Hepatocyte (in vitro differentiated cells): ENCODE measurements at regions not wholly inside any gene's neighbourhood (a gene's known extent, or its start where the extent isn't known, plus 50 kb on each side); places are given as distances from the start of the nearest gene placed in this dataset.
"Not testable (repeated sequence)": the region's sequence is repeated elsewhere in the genome, so short reads cannot be mapped to it uniquely, and the experiment has no call there.

ENCODE experiments used
- DNase-seq: peaks from one replicate; pipeline ENCODE4 v3.0.0-alpha.2; 2016; ENCODE audit warnings: low spot score
- H2AFZ ChIP-seq: fragments of 200-600 bp; sonication (generic); 2 replicates; pipeline ENCODE4 v1.6.0; 2016; ENCODE audit warnings: antibody characterized with exemption, mild to moderate bottlenecking
- H3K27ac ChIP-seq: fragments of 200-600 bp; sonication (generic); 2 replicates; pipeline ENCODE4 v1.5.1; 2016; ENCODE audit warnings: mild to moderate bottlenecking
- H3K27me3 ChIP-seq: fragments of 200-600 bp; sonication (generic); 2 replicates; pipeline ENCODE4 v1.6.1; 2016
- H3K36me3 ChIP-seq: fragments of 200-600 bp; sonication (generic); replicated peaks from 2 replicates; pipeline ENCODE4 v1.5.1; 2016; ENCODE audit warnings: low read depth; ENCODE audit not compliant: insufficient read depth
- H3K4me1 ChIP-seq: fragments of 200-600 bp; sonication (generic); 2 replicates; pipeline ENCODE4 v1.5.1; 2016; ENCODE audit warnings: mild to moderate bottlenecking, moderate library complexity; ENCODE audit not compliant: insufficient read depth
- H3K4me2 ChIP-seq: fragments of 200-600 bp; sonication (generic); 2 replicates; pipeline ENCODE4 v1.6.0; 2016
- H3K4me3 ChIP-seq: fragments of 200-600 bp; sonication (generic); 2 replicates; pipeline ENCODE4 v1.5.1; 2016; ENCODE audit warnings: mild to moderate bottlenecking
- H3K79me2 ChIP-seq: fragments of 200-600 bp; sonication (generic); 2 replicates; pipeline ENCODE4 v1.6.0; 2017; ENCODE audit warnings: mild to moderate bottlenecking
- H3K9me2 ChIP-seq: fragments of 200-600 bp; sonication (generic); replicated peaks from 2 replicates; pipeline ENCODE4 v1.6.0; 2017; ENCODE audit warnings: mild to moderate bottlenecking; ENCODE audit not compliant: insufficient read depth
- H3K9me3 ChIP-seq: fragments of 200-600 bp; sonication (generic); 2 replicates; pipeline ENCODE4 v1.5.1; 2016; ENCODE audit warnings: low read depth, mild to moderate bottlenecking
- H4K20me1 ChIP-seq: fragments of 200-600 bp; sonication (generic); 2 replicates; pipeline ENCODE4 v1.6.0; 2016; ENCODE audit warnings: mild to moderate bottlenecking; ENCODE audit not compliant: insufficient read depth, poor library complexity, severe bottlenecking
- EZH2 ChIP-seq: fragments of 200-600 bp; sonication (generic); IDR thresholded peaks from 2 replicates; pipeline ENCODE4 v1.6.1; 2016; ENCODE audit warnings: antibody characterized with exemption, mild to moderate bottlenecking, borderline replicate concordance
- EZH2phosphoT487 ChIP-seq: fragments of 200-600 bp; sonication (generic); IDR thresholded peaks from one replicate; pipeline ENCODE4 v1.6.1; 2018; ENCODE audit warnings: antibody characterized with exemption, mild to moderate bottlenecking, low read depth, moderate library complexity; ENCODE audit not compliant: unreplicated experiment, severe bottlenecking
- WGBS: methylation state at CpG from one replicate; pipeline ENCODE4 v1.1.6; 2016; ENCODE audit warnings: low lambda C conversion rate; ENCODE audit errors: missing lambda C conversion rate; 5-methylcytosine and 5-hydroxymethylcytosine counted together
- TF ChIP-seq, protein P1 (sequence below): fragments of 200-600 bp; sonication (generic); IDR thresholded peaks from 2 replicates; pipeline ENCODE4 v1.5.1; 2016; ENCODE audit warnings: antibody characterized with exemption, mild to moderate bottlenecking; ENCODE audit not compliant: poor library complexity

GRCh38 chr9:65409471-65409980 is 124.5 kb upstream of the FOXD4L5 start:
- Histone ChIP-seq H3K9me3 (no peaks in the 10 kb centered on the region), H3K27me3 (no peaks in the 10 kb centered on the region), H4K20me1 (no peaks in the 10 kb centered on the region), H3K36me3 (no peaks in the 10 kb centered on the region), H3K4me1 (no peaks in the 10 kb centered on the region), H3K4me3 (no peak overlapping the region), H2AFZ (no peak overlapping the region), H3K9me2 (no peaks in the 10 kb centered on the region), H3K27ac (no peak overlapping the region), H3K79me2 (no peaks in the 10 kb centered on the region), H3K4me2 (no peak overlapping the region)
- TF ChIP-seq, protein P1, sequence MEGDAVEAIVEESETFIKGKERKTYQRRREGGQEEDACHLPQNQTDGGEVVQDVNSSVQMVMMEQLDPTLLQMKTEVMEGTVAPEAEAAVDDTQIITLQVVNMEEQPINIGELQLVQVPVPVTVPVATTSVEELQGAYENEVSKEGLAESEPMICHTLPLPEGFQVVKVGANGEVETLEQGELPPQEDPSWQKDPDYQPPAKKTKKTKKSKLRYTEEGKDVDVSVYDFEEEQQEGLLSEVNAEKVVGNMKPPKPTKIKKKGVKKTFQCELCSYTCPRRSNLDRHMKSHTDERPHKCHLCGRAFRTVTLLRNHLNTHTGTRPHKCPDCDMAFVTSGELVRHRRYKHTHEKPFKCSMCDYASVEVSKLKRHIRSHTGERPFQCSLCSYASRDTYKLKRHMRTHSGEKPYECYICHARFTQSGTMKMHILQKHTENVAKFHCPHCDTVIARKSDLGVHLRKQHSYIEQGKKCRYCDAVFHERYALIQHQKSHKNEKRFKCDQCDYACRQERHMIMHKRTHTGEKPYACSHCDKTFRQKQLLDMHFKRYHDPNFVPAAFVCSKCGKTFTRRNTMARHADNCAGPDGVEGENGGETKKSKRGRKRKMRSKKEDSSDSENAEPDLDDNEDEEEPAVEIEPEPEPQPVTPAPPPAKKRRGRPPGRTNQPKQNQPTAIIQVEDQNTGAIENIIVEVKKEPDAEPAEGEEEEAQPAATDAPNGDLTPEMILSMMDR = no peak
- TF ChIP-seq EZH2 = no peak
- no peak for TF ChIP-seq EZH2phosphoT487
- WGBS = 78% methylated on average over 14 of the region's 14 CpGs
- no peak for DNase-seq

- not testable (repeated sequence) for H3K27me3 ChIP-seq, H3K4me3 ChIP-seq, H3K4me2 ChIP-seq, H3K4me1 ChIP-seq, DNase-seq, H3K27ac ChIP-seq, H3K9me3 ChIP-seq, H3K9me2 ChIP-seq, H2AFZ ChIP-seq, H3K36me3 ChIP-seq, H3K79me2 ChIP-seq, H4K20me1 ChIP-seq
- WGBS = 75% methylated on average over 13 of the region's 14 CpGs
Observed at GRCh38 chr9:65408806-65409205, 123.8 kb upstream of the FOXD4L5 start.

DNA sequence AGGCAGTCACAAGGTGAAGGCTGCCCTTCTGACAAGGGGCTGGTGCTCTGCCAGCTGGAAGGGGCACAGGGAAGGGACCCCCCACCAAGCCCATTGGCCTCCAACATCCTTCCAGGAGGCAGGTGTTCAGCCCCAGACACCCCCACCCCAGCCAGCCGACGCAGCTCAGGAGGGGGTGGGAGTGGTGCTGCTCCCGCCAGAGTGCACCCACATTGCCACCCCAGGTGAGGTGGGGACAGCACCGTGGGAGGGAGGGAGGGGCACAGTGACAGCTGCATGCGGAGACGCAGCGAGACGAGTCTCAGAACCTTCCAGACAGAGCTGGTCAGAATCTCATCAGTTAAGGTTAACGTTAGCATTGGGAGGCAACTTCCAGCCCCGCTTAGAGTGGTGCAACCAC is 121.6 kb upstream of the FOXD4L5 start:
- H3K9me2 ChIP-seq, H3K27ac ChIP-seq, H3K27me3 ChIP-seq, H3K4me2 ChIP-seq, H3K36me3 ChIP-seq, H3K4me3 ChIP-seq, DNase-seq, H3K4me1 ChIP-seq, H2AFZ ChIP-seq, H3K79me2 ChIP-seq, H3K9me3 ChIP-seq, H4K20me1 ChIP-seq: not testable (repeated sequence)
- WGBS = 90% methylated on average over 4 of the region's 10 CpGs

- not testable (repeated sequence) for H3K79me2 ChIP-seq, H2AFZ ChIP-seq, H3K9me2 ChIP-seq, H3K4me1 ChIP-seq, DNase-seq, H3K4me2 ChIP-seq, H3K27me3 ChIP-seq, H4K20me1 ChIP-seq, H3K27ac ChIP-seq, H3K36me3 ChIP-seq, H3K9me3 ChIP-seq, H3K4me3 ChIP-seq
- 86% methylated on average over 11 of the region's 11 CpGs for WGBS
Observed at GRCh38 chr9:65405766-65406165, 120.8 kb upstream of the FOXD4L5 start.

GRCh38 chr9:65405253-65405652 is 120.2 kb upstream of the FOXD4L5 start:
- Histone ChIP-seq H3K4me2 (no peak overlapping the region), H2AFZ (no peak overlapping the region), H3K9me3 (no peaks in the 10 kb centered on the region), H3K79me2 (no peaks in the 10 kb centered on the region), H3K4me1 (no peaks in the 10 kb centered on the region), H4K20me1 (no peaks in the 10 kb centered on the region), H3K36me3 (no peaks in the 10 kb centered on the region), H3K27me3 (no peaks in the 10 kb centered on the region), H3K9me2 (no peaks in the 10 kb centered on the region), H3K27ac (no peak overlapping the region), H3K4me3 (no peak overlapping the region)
- TF ChIP-seq EZH2phosphoT487 = no peak
- TF ChIP-seq, protein P1 = no peak
- no peak for TF ChIP-seq EZH2
- DNase-seq = no peak
- WGBS = 68% methylated on average over 6 of the region's 6 CpGs
